ENCODE measurements at regions not wholly inside any gene's neighbourhood (a gene's known extent, or its start where the extent isn't known, plus 50 kb on each side); places are given as distances from the start of the nearest gene placed in this dataset.

DNA sequence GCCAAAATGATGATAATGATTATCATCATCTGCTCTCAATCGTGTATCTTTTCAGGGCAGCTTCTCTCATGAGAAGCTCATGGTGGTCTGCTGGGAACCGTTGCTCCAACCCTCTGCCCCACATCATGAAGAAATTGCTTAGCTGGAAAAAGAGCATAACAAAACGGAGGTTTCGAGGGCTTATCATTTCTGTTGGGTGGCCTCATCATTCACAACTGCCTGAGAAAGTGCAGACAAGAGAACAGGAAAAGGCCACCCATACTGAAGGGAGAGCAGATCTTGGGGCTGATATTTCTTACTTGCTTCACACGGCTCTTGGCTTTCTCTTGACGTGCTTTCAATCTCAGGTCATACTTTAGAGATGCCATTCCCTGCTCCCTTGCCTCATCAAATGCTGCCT is 471.6 kb downstream of the CD83 start:
- H3K4me2 ChIP-seq (ENCODE audit: insufficient read depth, low read length), result no peak overlapping the region
- H3K4me3 ChIP-seq (ENCODE audit: insufficient read depth, low read length), result no peak overlapping the region
- no peak overlapping the region for H3K27ac ChIP-seq (ENCODE audit: low read depth, low read length)
- H2AFZ ChIP-seq (ENCODE audit: low read length), result no peak overlapping the region
- H3K9me3 ChIP-seq (ENCODE audit: low read depth, low read length), result no peaks in the 10 kb centered on the region
- H3K4me1 ChIP-seq (ENCODE audit: insufficient read depth, low read length), result no peaks in the 10 kb centered on the region
- no peak for DNase-seq (ENCODE audit: insufficient read length, low spot score, missing footprints)
- H3K36me3 ChIP-seq (ENCODE audit: insufficient read depth, low read length), result no peaks in the 10 kb centered on the region
- TF ChIP-seq, protein P1, sequence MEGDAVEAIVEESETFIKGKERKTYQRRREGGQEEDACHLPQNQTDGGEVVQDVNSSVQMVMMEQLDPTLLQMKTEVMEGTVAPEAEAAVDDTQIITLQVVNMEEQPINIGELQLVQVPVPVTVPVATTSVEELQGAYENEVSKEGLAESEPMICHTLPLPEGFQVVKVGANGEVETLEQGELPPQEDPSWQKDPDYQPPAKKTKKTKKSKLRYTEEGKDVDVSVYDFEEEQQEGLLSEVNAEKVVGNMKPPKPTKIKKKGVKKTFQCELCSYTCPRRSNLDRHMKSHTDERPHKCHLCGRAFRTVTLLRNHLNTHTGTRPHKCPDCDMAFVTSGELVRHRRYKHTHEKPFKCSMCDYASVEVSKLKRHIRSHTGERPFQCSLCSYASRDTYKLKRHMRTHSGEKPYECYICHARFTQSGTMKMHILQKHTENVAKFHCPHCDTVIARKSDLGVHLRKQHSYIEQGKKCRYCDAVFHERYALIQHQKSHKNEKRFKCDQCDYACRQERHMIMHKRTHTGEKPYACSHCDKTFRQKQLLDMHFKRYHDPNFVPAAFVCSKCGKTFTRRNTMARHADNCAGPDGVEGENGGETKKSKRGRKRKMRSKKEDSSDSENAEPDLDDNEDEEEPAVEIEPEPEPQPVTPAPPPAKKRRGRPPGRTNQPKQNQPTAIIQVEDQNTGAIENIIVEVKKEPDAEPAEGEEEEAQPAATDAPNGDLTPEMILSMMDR (IDR thresholded peaks at IDR 0.05; ENCODE audit: extremely low read depth, low read depth, low read length), result no peak
- H4K20me1 ChIP-seq (ENCODE audit: insufficient read depth, low read length), result no peaks in the 10 kb centered on the region
- H3K79me2 ChIP-seq (ENCODE audit: insufficient read depth, low read length), result no peaks in the 10 kb centered on the region
- no peaks in the 10 kb centered on the region for H3K27me3 ChIP-seq (ENCODE audit: insufficient read depth, low read length)

DNA sequence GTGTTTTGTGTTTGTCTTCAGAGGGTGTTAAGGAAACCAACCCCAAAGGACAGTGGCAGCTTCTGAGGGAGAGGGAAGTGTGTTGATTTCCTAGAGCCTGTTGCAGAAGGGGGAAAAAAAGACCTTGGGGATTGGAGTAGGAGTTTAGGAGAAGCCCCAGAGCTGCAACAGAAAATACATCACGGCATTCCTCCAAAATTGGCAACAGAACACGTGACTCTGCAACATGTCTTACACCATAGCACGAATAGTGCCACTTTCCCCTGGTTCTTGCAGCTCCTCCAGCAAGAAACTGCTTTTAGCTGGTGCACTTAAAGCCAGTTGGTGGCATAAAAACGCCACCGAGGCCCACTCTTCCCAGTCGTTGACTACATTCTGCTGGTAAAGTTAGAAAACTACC is 473.0 kb downstream of the CD83 start:
- H3K27me3 ChIP-seq (ENCODE audit: insufficient read depth, low read length), result no peaks in the 10 kb centered on the region
- no peaks in the 10 kb centered on the region for H3K4me1 ChIP-seq (ENCODE audit: insufficient read depth, low read length)
- no peak overlapping the region for H2AFZ ChIP-seq (ENCODE audit: low read length)
- no peak overlapping the region for H3K4me3 ChIP-seq (ENCODE audit: insufficient read depth, low read length)
- no peaks in the 10 kb centered on the region for H4K20me1 ChIP-seq (ENCODE audit: insufficient read depth, low read length)
- DNase-seq (ENCODE audit: insufficient read length, low spot score, missing footprints), result no peak
- H3K4me2 ChIP-seq (ENCODE audit: insufficient read depth, low read length), result no peak overlapping the region
- H3K79me2 ChIP-seq (ENCODE audit: insufficient read depth, low read length), result no peaks in the 10 kb centered on the region
- no peaks in the 10 kb centered on the region for H3K9me3 ChIP-seq (ENCODE audit: low read depth, low read length)
- H3K27ac ChIP-seq (ENCODE audit: low read depth, low read length), result no peak overlapping the region
- TF ChIP-seq, protein P1 (IDR thresholded peaks at IDR 0.05; ENCODE audit: extremely low read depth, low read depth, low read length), result no peak
- no peaks in the 10 kb centered on the region for H3K36me3 ChIP-seq (ENCODE audit: insufficient read depth, low read length)

DNA sequence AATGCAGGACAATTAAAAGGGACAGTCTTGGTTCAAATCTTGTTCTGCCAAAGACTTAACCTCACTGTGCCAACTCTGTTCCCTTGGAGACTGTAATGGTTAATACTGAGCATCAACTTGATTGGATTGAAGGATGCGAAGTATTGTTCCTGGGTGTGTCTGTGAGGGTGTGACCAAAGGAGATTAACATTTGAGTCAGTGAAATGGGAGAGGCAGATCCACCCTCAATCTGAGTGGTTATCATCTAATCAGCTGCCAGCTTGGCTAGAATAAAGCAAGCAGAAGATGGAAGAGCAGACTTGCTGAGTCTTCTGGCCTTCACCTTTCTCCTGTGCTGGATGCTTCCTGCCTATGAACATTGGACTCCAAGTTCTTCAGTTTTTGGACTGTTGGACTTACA is 474.4 kb downstream of the CD83 start:
- H3K4me3 ChIP-seq (ENCODE audit: insufficient read depth, low read length), result no peak overlapping the region
- no peaks in the 10 kb centered on the region for H3K27me3 ChIP-seq (ENCODE audit: insufficient read depth, low read length)
- no peak overlapping the region for H3K27ac ChIP-seq (ENCODE audit: low read depth, low read length)
- H3K36me3 ChIP-seq (ENCODE audit: insufficient read depth, low read length), result no peaks in the 10 kb centered on the region
- no peaks in the 10 kb centered on the region for H3K79me2 ChIP-seq (ENCODE audit: insufficient read depth, low read length)
- H3K4me1 ChIP-seq (ENCODE audit: insufficient read depth, low read length), result no peaks in the 10 kb centered on the region
- H2AFZ ChIP-seq (ENCODE audit: low read length), result no peak overlapping the region
- TF ChIP-seq, protein P1 (IDR thresholded peaks at IDR 0.05; ENCODE audit: extremely low read depth, low read depth, low read length), result no peak
- H3K9me3 ChIP-seq (ENCODE audit: low read depth, low read length), result no peaks in the 10 kb centered on the region
- no peaks in the 10 kb centered on the region for H4K20me1 ChIP-seq (ENCODE audit: insufficient read depth, low read length)
- H3K4me2 ChIP-seq (ENCODE audit: insufficient read depth, low read length), result no peak overlapping the region
- DNase-seq (ENCODE audit: insufficient read length, low spot score, missing footprints), result no peak

DNA sequence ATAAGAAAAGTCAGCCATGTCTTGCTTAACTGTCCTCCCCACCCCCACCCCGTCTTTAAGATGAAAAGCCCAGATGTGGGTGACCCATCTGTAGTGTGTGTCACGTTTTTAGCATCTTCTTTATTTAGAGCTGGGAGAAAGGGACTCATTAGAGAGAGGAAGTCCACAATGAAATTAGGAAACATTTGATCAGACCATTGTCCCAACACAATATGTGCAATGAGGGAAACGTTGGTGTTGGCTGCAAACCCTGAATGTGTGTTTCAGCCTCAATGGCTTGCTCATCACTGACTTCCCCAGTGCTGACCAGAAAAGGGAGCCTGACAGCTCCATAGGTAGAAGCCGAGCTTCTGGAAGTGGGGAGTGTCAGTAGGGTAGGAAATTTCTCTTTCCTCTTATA is 475.7 kb downstream of the CD83 start:
- Histone ChIP-seq H3K36me3 (ENCODE audit: insufficient read depth, low read length) (no peaks in the 10 kb centered on the region), H3K4me2 (ENCODE audit: insufficient read depth, low read length) (no peak overlapping the region), H2AFZ (ENCODE audit: low read length) (no peak overlapping the region), H3K27me3 (ENCODE audit: insufficient read depth, low read length) (no peaks in the 10 kb centered on the region), H3K79me2 (ENCODE audit: insufficient read depth, low read length) (no peaks in the 10 kb centered on the region), H3K4me1 (ENCODE audit: insufficient read depth, low read length) (no peaks in the 10 kb centered on the region), H3K27ac (ENCODE audit: low read depth, low read length) (no peak overlapping the region), H3K9me3 (ENCODE audit: low read depth, low read length) (no peaks in the 10 kb centered on the region), H4K20me1 (ENCODE audit: insufficient read depth, low read length) (no peaks in the 10 kb centered on the region), H3K4me3 (ENCODE audit: insufficient read depth, low read length) (no peak overlapping the region)
- TF ChIP-seq, protein P1 (IDR thresholded peaks at IDR 0.05; ENCODE audit: extremely low read depth, low read depth, low read length), result no peak
- DNase-seq (ENCODE audit: insufficient read length, low spot score, missing footprints), result no peak
